ENCODE measurements at regions not wholly inside any gene's neighbourhood (a gene's known extent, or its start where the extent isn't known, plus 50 kb on each side); places are given as distances from the start of the nearest gene placed in this dataset.
A peak's percentile ranks its signal among the peaks of the same experiment; 100 is the strongest.

GRCh38 chr14:57031474-57031873 lies 221.2 kb upstream of the OTX2 start:
- no peak for DNase-seq (ENCODE audit: low spot score)
- Histone ChIP-seq H3K9ac (no peak overlapping the region), H3K79me2 (ENCODE audit: low read depth) (no peaks in the 10 kb centered on the region), H2AFZ (replicated peaks) (no peak overlapping the region), H3K9me3 (ENCODE audit: low read depth) (no peaks in the 10 kb centered on the region), H3K4me2 (no peak overlapping the region), H3K4me3 (no peak overlapping the region), H3K27me3 (no peaks in the 10 kb centered on the region), H4K20me1 (ENCODE audit: low read depth) (no peaks in the 10 kb centered on the region), H3K36me3 (no peaks in the 10 kb centered on the region), H3K4me1 (peaks cover 15% of the 10 kb centered on the region), H3F3A (ENCODE audit: low read depth) (peaks cover 17% of the 10 kb centered on the region), H3K27ac (no peak overlapping the region)
- Mint-ChIP-seq H3K36me3 (no peaks in the 10 kb centered on the region), H3K27me3 (ENCODE audit: insufficient read depth, low read depth) (no peaks in the 10 kb centered on the region), H3K4me3 (no peak overlapping the region), H3K4me1 (no peaks in the 10 kb centered on the region), H3K9me3 (peaks cover 14% of the 10 kb centered on the region), H3K27ac (no peak overlapping the region)
- no peak for TF ChIP-seq CTCF (IDR thresholded peaks at IDR 0.05)
- no peak for TF ChIP-seq EZH2phosphoT487 (IDR thresholded peaks at IDR 0.05)
- TF ChIP-seq EZH2 (IDR thresholded peaks at IDR 0.05) = no peak

DNA sequence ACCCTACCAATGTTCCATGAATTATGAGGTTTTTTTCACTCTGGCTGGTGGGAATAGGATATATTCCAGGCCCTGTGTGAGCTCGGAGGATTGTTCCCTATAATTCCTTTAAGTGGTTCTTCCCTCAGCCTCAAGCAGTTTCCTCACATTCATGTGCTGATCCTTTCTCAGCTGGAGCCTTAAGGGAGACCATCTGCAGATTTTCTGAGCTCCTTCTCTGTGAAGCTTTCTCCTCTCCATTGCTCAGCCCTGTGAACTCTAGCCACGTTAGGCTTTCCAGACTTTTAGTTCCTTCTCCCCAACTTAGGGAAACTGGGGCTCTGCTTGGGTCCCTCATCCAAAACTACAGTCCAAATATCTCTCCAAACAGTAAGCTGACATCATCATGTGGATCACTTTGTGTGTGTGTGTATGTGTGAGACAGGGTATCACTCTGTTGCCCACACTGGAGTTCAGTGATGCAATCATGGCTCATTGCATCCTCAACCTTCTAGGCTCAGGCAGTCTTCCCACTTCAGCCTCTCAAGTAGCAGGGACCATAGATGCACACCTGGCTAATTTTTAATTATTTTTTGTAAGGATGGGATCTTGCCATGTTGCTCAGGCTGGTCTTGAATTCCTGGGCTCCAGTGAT lies 219.5 kb upstream of the OTX2 start:
- Histone ChIP-seq H3K4me3 (no peak overlapping the region), H3K9ac (no peak overlapping the region), H3F3A (ENCODE audit: low read depth) (peaks cover 16% of the 10 kb centered on the region), H3K36me3 (no peaks in the 10 kb centered on the region), H3K27ac (peak overlapping the region; percentile 27), H2AFZ (replicated peaks) (no peak overlapping the region), H3K27me3 (no peaks in the 10 kb centered on the region), H3K4me2 (no peak overlapping the region), H3K4me1 (peaks cover 6% of the 10 kb centered on the region), H3K79me2 (ENCODE audit: low read depth) (no peaks in the 10 kb centered on the region), H3K9me3 (ENCODE audit: low read depth) (no peaks in the 10 kb centered on the region), H4K20me1 (ENCODE audit: low read depth) (no peaks in the 10 kb centered on the region)
- peaks cover 2% of the 10 kb centered on the region for H3K27me3 Mint-ChIP-seq (ENCODE audit: insufficient read depth, low read depth)
- no peak for DNase-seq (ENCODE audit: low spot score)
- no peaks in the 10 kb centered on the region for H3K36me3 Mint-ChIP-seq
- no peak overlapping the region for H3K4me3 Mint-ChIP-seq
- H3K4me1 Mint-ChIP-seq = no peaks in the 10 kb centered on the region
- TF ChIP-seq CTCF (IDR thresholded peaks at IDR 0.05) = no peak
- TF ChIP-seq EZH2 (IDR thresholded peaks at IDR 0.05) = no peak
- TF ChIP-seq EZH2phosphoT487 (IDR thresholded peaks at IDR 0.05) = no peak
- H3K27ac Mint-ChIP-seq = no peak overlapping the region
- peaks cover 16% of the 10 kb centered on the region for H3K9me3 Mint-ChIP-seq

DNA sequence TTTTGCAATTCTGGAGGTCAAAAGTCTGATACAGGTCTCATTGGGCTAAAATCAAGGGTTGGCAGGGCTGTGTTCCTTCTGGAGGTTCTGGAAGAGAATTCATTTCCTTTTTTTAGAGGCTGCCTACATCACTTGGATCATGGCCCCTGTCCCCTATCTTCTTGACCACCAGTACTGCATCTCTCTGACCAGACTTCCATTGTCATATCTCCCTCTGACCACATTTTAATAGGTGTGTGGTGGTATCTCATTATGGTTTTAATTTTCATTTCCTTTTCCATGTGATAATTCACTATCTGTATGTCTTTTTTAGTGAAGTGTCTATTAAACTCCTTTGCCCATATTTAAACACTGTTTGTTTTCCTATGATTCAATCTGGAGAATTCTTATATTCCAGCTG lies 215.2 kb upstream of the OTX2 start:
- H4K20me1 ChIP-seq (ENCODE audit: low read depth) = no peaks in the 10 kb centered on the region
- peaks cover 10% of the 10 kb centered on the region for H3K9me3 Mint-ChIP-seq
- H3K36me3 Mint-ChIP-seq = no peaks in the 10 kb centered on the region
- no peak overlapping the region for H3K4me3 ChIP-seq
- H3K4me1 ChIP-seq = peaks cover 7% of the 10 kb centered on the region
- H3K4me1 Mint-ChIP-seq = no peaks in the 10 kb centered on the region
- DNase-seq (ENCODE audit: low spot score) = no peak
- no peak overlapping the region for H3K9ac ChIP-seq
- no peaks in the 10 kb centered on the region for H3K36me3 ChIP-seq
- H3K27me3 ChIP-seq = no peaks in the 10 kb centered on the region
- H3K9me3 ChIP-seq (ENCODE audit: low read depth) = no peaks in the 10 kb centered on the region
- H3K27ac Mint-ChIP-seq = no peak overlapping the region
- peaks cover 9% of the 10 kb centered on the region for H3F3A ChIP-seq (ENCODE audit: low read depth)
- no peak overlapping the region for H3K4me2 ChIP-seq
- no peak for TF ChIP-seq EZH2 (IDR thresholded peaks at IDR 0.05)
- TF ChIP-seq EZH2phosphoT487 (IDR thresholded peaks at IDR 0.05) = no peak
- TF ChIP-seq CTCF (IDR thresholded peaks at IDR 0.05) = no peak
- H3K79me2 ChIP-seq (ENCODE audit: low read depth) = no peaks in the 10 kb centered on the region
- H3K27me3 Mint-ChIP-seq (ENCODE audit: insufficient read depth, low read depth) = peaks cover 2% of the 10 kb centered on the region
- no peak overlapping the region for H3K27ac ChIP-seq
- no peak overlapping the region for H3K4me3 Mint-ChIP-seq
- no peak overlapping the region for H2AFZ ChIP-seq (replicated peaks)

Measured in neural progenitor cell (in vitro differentiated cells).